ENCODE measurements at regions not wholly inside any gene's neighbourhood (a gene's known extent, or its start where the extent isn't known, plus 50 kb on each side); places are given as distances from the start of the nearest gene placed in this dataset.

DNA sequence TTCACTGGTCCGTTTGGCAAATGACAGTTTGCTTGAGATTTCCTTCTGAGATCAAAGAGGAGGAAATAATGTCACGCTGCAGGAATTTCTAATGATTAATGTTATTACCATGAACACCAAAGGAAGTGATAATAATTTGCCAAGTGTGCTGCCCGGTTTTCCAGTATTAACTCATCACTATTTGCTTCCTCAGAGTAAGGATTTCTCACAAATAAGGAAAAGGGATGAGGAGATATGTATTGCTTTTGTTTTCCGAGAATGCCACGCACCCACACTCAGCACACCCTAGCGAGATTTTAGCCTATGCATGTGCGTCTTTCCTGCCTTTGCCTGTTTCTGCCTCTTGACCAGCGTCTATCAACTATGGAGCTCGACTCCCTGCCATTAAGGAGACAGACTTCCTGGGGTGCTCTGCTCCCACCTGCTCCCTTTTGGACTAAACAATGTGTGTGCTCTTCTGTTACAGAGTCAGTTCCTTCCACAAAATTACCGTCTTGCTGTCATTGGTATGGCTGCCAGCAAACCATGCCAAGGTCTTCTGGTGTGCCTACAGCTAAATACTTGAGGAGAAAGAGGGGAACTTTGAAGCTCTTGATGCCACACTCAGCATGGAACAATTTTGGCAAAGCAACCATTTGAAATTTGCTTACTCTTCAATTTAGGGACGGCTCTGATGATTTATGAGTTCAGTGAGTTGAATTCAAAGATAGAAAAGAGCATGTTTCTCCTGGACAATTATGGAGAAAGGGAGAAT, 393.1 kb upstream of the ZFP42 start:
- POLR2A ChIA-PET = no interaction called here
- Histone ChIP-seq H3K9me3 (ENCODE audit: control insufficient read depth, insufficient read depth, low read depth, low read length) (no peaks in the 10 kb centered on the region), H3K4me1 (ENCODE audit: control insufficient read depth, insufficient read depth, low read length) (0 out of 2 replicates have a peak, but pooled peaks cover 3% of the 10 kb centered on the region), H3K27ac (ENCODE audit: extremely low read depth, low read depth, low read length) (no peak overlapping the region), H3K4me3 (ENCODE audit: low read depth, low read length) (no peak overlapping the region), H3K36me3 (ENCODE audit: control insufficient read depth in 2 of 2, insufficient read depth in 1 of 2, low read length in 2 of 2) (no peaks in the 10 kb centered on the region)
- TF ChIP-seq ZNF791 (tag by site-specific recombination; IDR thresholded peaks at IDR 0.05) (no peak), ZNF211 (tag by site-specific recombination; IDR thresholded peaks at IDR 0.05; ENCODE audit: low read depth) (no peak), ZNF362 (tag by site-specific recombination; IDR thresholded peaks at IDR 0.05) (no peak), TRIM28 (IDR thresholded peaks at IDR 0.05; ENCODE audit: borderline replicate concordance, low read length) (no peak), ZNF157 (tag by site-specific recombination; IDR thresholded peaks at IDR 0.05) (no peak), FEZF1 (tag by site-specific recombination; IDR thresholded peaks at IDR 0.05) (no peak), ZNF626 (tag by site-specific recombination; IDR thresholded peaks at IDR 0.05) (no peak), OVOL3 (tag by site-specific recombination; IDR thresholded peaks at IDR 0.05) (no peak), ZBTB1 (tag by site-specific recombination; IDR thresholded peaks at IDR 0.05) (no peak), SP2 (tag by site-specific recombination; IDR thresholded peaks at IDR 0.05) (no peak), EGR2 (tag by site-specific recombination; IDR thresholded peaks at IDR 0.05; ENCODE audit: low read depth) (no peak), ZNF768 (tag by site-specific recombination; IDR thresholded peaks at IDR 0.05) (no peak), ZNF184 (tag by site-specific recombination; IDR thresholded peaks at IDR 0.05) (no peak), ZFP3 (tag by site-specific recombination; IDR thresholded peaks at IDR 0.05; ENCODE audit: low read depth) (no peak), BCL11A (tag by site-specific recombination; IDR thresholded peaks at IDR 0.05; ENCODE audit: low read depth) (no peak), ZNF692 (tag by site-specific recombination; IDR thresholded peaks at IDR 0.05) (no peak), SP7 (tag by site-specific recombination; IDR thresholded peaks at IDR 0.05) (no peak), ZNF37A (tag by site-specific recombination; IDR thresholded peaks at IDR 0.05) (no peak), ZEB2 (tag by site-specific recombination; IDR thresholded peaks at IDR 0.05) (no peak)
- TF ChIP-seq, protein P1, sequence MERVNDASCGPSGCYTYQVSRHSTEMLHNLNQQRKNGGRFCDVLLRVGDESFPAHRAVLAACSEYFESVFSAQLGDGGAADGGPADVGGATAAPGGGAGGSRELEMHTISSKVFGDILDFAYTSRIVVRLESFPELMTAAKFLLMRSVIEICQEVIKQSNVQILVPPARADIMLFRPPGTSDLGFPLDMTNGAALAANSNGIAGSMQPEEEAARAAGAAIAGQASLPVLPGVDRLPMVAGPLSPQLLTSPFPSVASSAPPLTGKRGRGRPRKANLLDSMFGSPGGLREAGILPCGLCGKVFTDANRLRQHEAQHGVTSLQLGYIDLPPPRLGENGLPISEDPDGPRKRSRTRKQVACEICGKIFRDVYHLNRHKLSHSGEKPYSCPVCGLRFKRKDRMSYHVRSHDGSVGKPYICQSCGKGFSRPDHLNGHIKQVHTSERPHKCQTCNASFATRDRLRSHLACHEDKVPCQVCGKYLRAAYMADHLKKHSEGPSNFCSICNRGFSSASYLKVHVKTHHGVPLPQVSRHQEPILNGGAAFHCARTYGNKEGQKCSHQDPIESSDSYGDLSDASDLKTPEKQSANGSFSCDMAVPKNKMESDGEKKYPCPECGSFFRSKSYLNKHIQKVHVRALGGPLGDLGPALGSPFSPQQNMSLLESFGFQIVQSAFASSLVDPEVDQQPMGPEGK (tag by site-specific recombination; IDR thresholded peaks at IDR 0.05) = no peak
- CTCF ChIA-PET = no interaction called here

- no peak overlapping the region for H3K4me3 ChIP-seq (ENCODE audit: low read depth, low read length)
- H3K27ac ChIP-seq (ENCODE audit: extremely low read depth, low read depth, low read length) = no peak overlapping the region
- ChIA-PET POLR2A (no interaction called here), CTCF (no interaction called here)
- 0 out of 2 replicates have a peak, but pooled peaks cover 3% of the 10 kb centered on the region for H3K4me1 ChIP-seq (ENCODE audit: control insufficient read depth, insufficient read depth, low read length)
- H3K9me3 ChIP-seq (ENCODE audit: control insufficient read depth, insufficient read depth, low read depth, low read length) = no peaks in the 10 kb centered on the region
- no peaks in the 10 kb centered on the region for H3K36me3 ChIP-seq (ENCODE audit: control insufficient read depth in 2 of 2, insufficient read depth in 1 of 2, low read length in 2 of 2)
- TF ChIP-seq SETDB1 (IDR thresholded peaks at IDR 0.05; ENCODE audit: insufficient read length, low read length) (no peak), AEBP2 (tag by site-specific recombination; IDR thresholded peaks at IDR 0.05; ENCODE audit: borderline replicate concordance) (no peak), ZNF561 (tag by site-specific recombination; IDR thresholded peaks at IDR 0.05; ENCODE audit: borderline replicate concordance) (no peak), ZNF121 (tag by site-specific recombination; IDR thresholded peaks at IDR 0.05) (no peak), ZNF248 (tag by site-specific recombination; IDR thresholded peaks at IDR 0.05) (no peak), FEZF1 (tag by site-specific recombination; IDR thresholded peaks at IDR 0.05) (no peak), ZNF223 (tag by site-specific recombination; IDR thresholded peaks at IDR 0.05) (no peak), ZFP37 (tag by site-specific recombination; IDR thresholded peaks at IDR 0.05) (no peak), ZBTB21 (tag by site-specific recombination; IDR thresholded peaks at IDR 0.05) (no peak), MYNN (tag by site-specific recombination; IDR thresholded peaks at IDR 0.05; ENCODE audit: borderline replicate concordance) (no peak), ZSCAN16 (tag by site-specific recombination; IDR thresholded peaks at IDR 0.05) (no peak)
Observed at GRCh38 chr4:187603093-187604025, 392.2 kb upstream of the ZFP42 start.

Data from HEK293 (cell line).